AG10803 (cell line): ENCODE measurements at regions not wholly inside any gene's neighbourhood (a gene's known extent, or its start where the extent isn't known, plus 50 kb on each side); places are given as distances from the start of the nearest gene placed in this dataset.

Experiments
- DNase-seq: peaks from one replicate; pipeline ENCODE4 v3.0.0; 2010; ENCODE audit warnings: low read depth
- H3K4me3 ChIP-seq: 2 replicates; pipeline ENCODE4 v1.5.1; 2011; ENCODE audit warnings: mild to moderate bottlenecking, low read length, control low read depth
- CTCF ChIP-seq: conservative IDR thresholded peaks from 2 replicates; pipeline ENCODE4 v1.5.1; 2011; ENCODE audit warnings: mild to moderate bottlenecking, low read length, control low read depth, inconsistent platforms

- no peak for TF ChIP-seq CTCF
- H3K4me3 ChIP-seq: no peak overlapping the region
- no peak for DNase-seq
Measured at GRCh38 chr4:55017406-55017805, 108.0 kb downstream of the KDR start.

- DNase-seq: no peak
- TF ChIP-seq CTCF: no peak
- no peak overlapping the region for H3K4me3 ChIP-seq
Measured at GRCh38 chr4:55016131-55016530, 109.3 kb downstream of the KDR start.

- TF ChIP-seq CTCF: no peak
- no peak for DNase-seq
- no peak overlapping the region for H3K4me3 ChIP-seq
Measured at GRCh38 chr4:55014876-55015275, 110.5 kb downstream of the KDR start.

GRCh38 chr4:55013431-55013955, 111.9 kb downstream of the KDR start:
- no peak for DNase-seq
- TF ChIP-seq CTCF: no peak
- no peak overlapping the region for H3K4me3 ChIP-seq

GRCh38 chr4:55012363-55013230, 112.8 kb downstream of the KDR start:
- H3K4me3 ChIP-seq: no peak overlapping the region
- no peak for TF ChIP-seq CTCF
- DNase-seq: no peak

GRCh38 chr4:55011761-55012160, 113.6 kb downstream of the KDR start:
- no peak overlapping the region for H3K4me3 ChIP-seq
- no peak for DNase-seq

More at GRCh38 chr4:55011761-55012160, 113.6 kb downstream of the KDR start:
- no peak for TF ChIP-seq CTCF
